H9 (cell line): ENCODE measurements at regions not wholly inside any gene's neighbourhood (a gene's known extent, or its start where the extent isn't known, plus 50 kb on each side); places are given as distances from the start of the nearest gene placed in this dataset.

Experiments
- DNase-seq: peaks from one replicate; pipeline ENCODE4 v3.0.0-alpha.2; 2017
- H2AFZ ChIP-seq: one replicate; pipeline ENCODE4 v1.6.1; 2013; ENCODE audit warnings: mild to moderate bottlenecking, low read length, control low read depth, moderate library complexity
- H2AK5ac ChIP-seq: 2 replicates; pipeline ENCODE4 v1.6.1; 2013; ENCODE audit warnings: low read length, control low read depth, mixed read lengths; ENCODE audit not compliant: insufficient read length
- H2BK120ac ChIP-seq: one replicate; pipeline ENCODE4 v1.6.1; 2013; ENCODE audit warnings: low read depth, mild to moderate bottlenecking, low read length, control low read depth, inconsistent platforms; ENCODE audit not compliant: poor library complexity, severe bottlenecking
- H2BK12ac ChIP-seq: 2 replicates; pipeline ENCODE4 v1.6.1; 2013; ENCODE audit warnings: low read length, control low read depth, mixed read lengths, low read depth; ENCODE audit not compliant: insufficient read length
- H2BK15ac ChIP-seq: 2 replicates; pipeline ENCODE4 v1.6.1; 2013; ENCODE audit warnings: low read depth, low read length, control low read depth
- H2BK20ac ChIP-seq: one replicate; pipeline ENCODE4 v1.6.1; 2013; ENCODE audit warnings: low read depth, mild to moderate bottlenecking, low read length, control low read depth, inconsistent platforms; ENCODE audit not compliant: poor library complexity, severe bottlenecking
- H2BK5ac ChIP-seq: 2 replicates; pipeline ENCODE4 v1.6.1; 2013; ENCODE audit warnings: low read length, control low read depth, mixed read lengths; ENCODE audit not compliant: insufficient read length
- H3K14ac ChIP-seq: 2 replicates; pipeline ENCODE4 v1.6.1; 2013; ENCODE audit warnings: low read length, control low read depth; ENCODE audit not compliant: insufficient read depth
- H3K18ac ChIP-seq: 2 replicates; pipeline ENCODE4 v1.6.1; 2013; ENCODE audit warnings: low read depth, mild to moderate bottlenecking, mixed read lengths, low read length, control low read depth; ENCODE audit not compliant: insufficient read length
- H3K23ac ChIP-seq: 2 replicates; pipeline ENCODE4 v1.6.1; 2013; ENCODE audit warnings: low read length, control low read depth, mixed read lengths, low read depth; ENCODE audit not compliant: insufficient read length
- H3K23me2 ChIP-seq: 2 replicates; pipeline ENCODE4 v1.6.1; 2013; ENCODE audit warnings: low read depth, mild to moderate bottlenecking, mixed read lengths, low read length, control low read depth; ENCODE audit not compliant: insufficient read length, poor library complexity, severe bottlenecking
- H3K27ac ChIP-seq: 2 replicates; pipeline ENCODE4 v1.5.1; 2013; ENCODE audit warnings: low read length, control low read depth, mixed read lengths, low read depth; ENCODE audit not compliant: insufficient read length
- H3K27me3 ChIP-seq: 2 replicates; pipeline ENCODE4 v1.6.1; 2013; ENCODE audit warnings: low read length, control low read depth, inconsistent platforms; ENCODE audit not compliant: insufficient read depth
- H3K4ac ChIP-seq: 2 replicates; pipeline ENCODE4 v1.6.1; 2013; ENCODE audit warnings: low read depth, mild to moderate bottlenecking, control low read depth, inconsistent platforms, low read length, moderate library complexity
- H3K4me1 ChIP-seq: 2 replicates; pipeline ENCODE4 v1.6.1; 2013; ENCODE audit warnings: low read length, control low read depth, inconsistent platforms; ENCODE audit not compliant: insufficient read depth
- H3K4me2 ChIP-seq: 2 replicates; pipeline ENCODE4 v1.6.1; 2013; ENCODE audit warnings: low read length, control low read depth, mixed read lengths; ENCODE audit not compliant: insufficient read length, insufficient read depth
- H3K56ac ChIP-seq: 2 replicates; pipeline ENCODE4 v1.6.1; 2013; ENCODE audit warnings: low read depth, mild to moderate bottlenecking, mixed read lengths, low read length, control low read depth; ENCODE audit not compliant: insufficient read length
- H3K79me1 ChIP-seq: 2 replicates; pipeline ENCODE4 v1.6.1; 2013; ENCODE audit warnings: low read depth, mild to moderate bottlenecking, moderate library complexity, low read length, control low read depth, inconsistent platforms; ENCODE audit not compliant: insufficient read depth, poor library complexity, severe bottlenecking
- H3K79me2 ChIP-seq: 2 replicates; pipeline ENCODE4 v1.6.1; 2013; ENCODE audit warnings: low read length, control low read depth, inconsistent platforms; ENCODE audit not compliant: insufficient read depth
- H3K9ac ChIP-seq: 2 replicates; pipeline ENCODE4 v1.6.1; 2013; ENCODE audit warnings: low read length, control low read depth, mixed read lengths; ENCODE audit not compliant: insufficient read length; ENCODE audit errors: extremely low read depth
- H3K9me3 ChIP-seq: one replicate; pipeline ENCODE4 v1.6.1; 2013; ENCODE audit warnings: low read depth, low read length, inconsistent platforms; ENCODE audit not compliant: control insufficient read depth
- H3T11ph ChIP-seq: one replicate; pipeline ENCODE4 v1.6.1; 2013; ENCODE audit warnings: mild to moderate bottlenecking, low read length, control low read depth, inconsistent platforms
- H4K20me1 ChIP-seq: one replicate; pipeline ENCODE4 v1.6.1; 2013; ENCODE audit not compliant: control insufficient read depth, insufficient read length, insufficient read depth
- H4K5ac ChIP-seq: 2 replicates; pipeline ENCODE4 v1.6.1; 2013; ENCODE audit warnings: low read depth, mild to moderate bottlenecking, mixed read lengths, low read length, control low read depth; ENCODE audit not compliant: insufficient read length
- H4K8ac ChIP-seq: replicated peaks from 2 replicates; pipeline ENCODE4 v1.6.1; 2013; ENCODE audit warnings: low read length, control low read depth, mixed read lengths, low read depth; ENCODE audit not compliant: insufficient read length
- H4K91ac ChIP-seq: 2 replicates; pipeline ENCODE4 v1.6.1; 2013; ENCODE audit warnings: low read depth, mild to moderate bottlenecking, moderate library complexity, mixed read lengths, low read length, control low read depth; ENCODE audit not compliant: insufficient read length
- H3K27ac Mint-ChIP-seq, 3 experiments: 2 replicates in 2 of 3; 3 replicates in 1 of 3; pipeline ENCODE4 v1.8.0; 2020 to 2021; ENCODE audit warnings: mixed read lengths in 3 of 3, mild to moderate bottlenecking in 1 of 3, moderate library complexity in 1 of 3
- H3K27me3 Mint-ChIP-seq: 2 replicates; pipeline ENCODE4 v1.8.0; 2021; ENCODE audit warnings: low read depth, mild to moderate bottlenecking, moderate library complexity, mixed read lengths
- H3K36me3 Mint-ChIP-seq, 3 experiments: 2 replicates in 2 of 3; 3 replicates in 1 of 3; pipeline ENCODE4 v1.8.0; 2020 to 2021; ENCODE audit warnings: low read depth in 3 of 3, mixed read lengths in 3 of 3; ENCODE audit not compliant: insufficient read depth in 1 of 3
- H3K4me1 Mint-ChIP-seq, 2 experiments: 2 replicates each; pipeline ENCODE4 v1.8.0; 2020; ENCODE audit warnings: mixed read lengths in 2 of 2
- H3K4me3 Mint-ChIP-seq, 2 experiments: 2 replicates in 1 of 2; 3 replicates in 1 of 2; pipeline ENCODE4 v1.8.0; 2020 to 2021; ENCODE audit warnings: mild to moderate bottlenecking in 2 of 2, mixed read lengths in 2 of 2, moderate library complexity in 1 of 2
- H3K9me3 Mint-ChIP-seq, 2 experiments: 2 replicates in 1 of 2; 3 replicates in 1 of 2; pipeline ENCODE4 v1.8.0; 2020; ENCODE audit warnings: mild to moderate bottlenecking in 2 of 2, mixed read lengths in 2 of 2, moderate library complexity in 1 of 2
- CTCF ChIP-seq: fragments of 200-600 bp; sonication (generic); conservative IDR thresholded peaks from 3 replicates; pipeline ENCODE4 v1.8.0; 2021; ENCODE audit warnings: antibody characterized with exemption, mild to moderate bottlenecking
- WGBS: extraction: QIAGEN DNeasy Blood & Tissue Kit; methylation state at CpG from one replicate; pipeline ENCODE4 v1.1.7; 2013; ENCODE audit warnings: missing lambda C conversion rate, low lambda C conversion rate, mixed read lengths; ENCODE audit not compliant: insufficient read length; ENCODE audit errors: extremely low coverage; 5-methylcytosine and 5-hydroxymethylcytosine counted together

DNA sequence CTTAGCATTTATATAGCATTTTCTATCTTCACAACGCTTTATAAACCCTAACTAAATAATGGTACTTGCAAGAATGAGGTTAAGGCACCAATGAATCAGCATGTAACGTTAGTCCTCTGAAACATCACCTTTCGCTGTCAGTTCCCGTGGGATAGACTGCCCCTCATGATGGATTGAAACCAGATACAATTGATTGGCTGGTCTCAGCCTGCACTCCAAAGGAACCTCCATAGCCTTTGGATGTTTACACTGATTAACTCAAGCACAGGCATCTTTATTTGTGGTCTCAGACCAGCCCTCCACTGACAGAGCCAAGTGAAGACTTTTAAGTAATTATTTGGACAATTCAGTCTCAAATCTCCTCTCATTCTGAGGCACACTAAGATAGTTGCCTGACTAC, 1339.4 kb upstream of the WWC1 start:
- Histone ChIP-seq H2BK5ac (no peak overlapping the region), H3K27ac (no peak overlapping the region), H2BK120ac (no peak overlapping the region), H3K18ac (no peak overlapping the region), H3K56ac (no peak overlapping the region), H3T11ph (no peak overlapping the region), H3K4me2 (no peak overlapping the region), H3K4me1 (no peaks in the 10 kb centered on the region), H3K9me3 (no peaks in the 10 kb centered on the region), H3K23ac (no peak overlapping the region), H4K20me1 (no peaks in the 10 kb centered on the region), H3K27me3 (no peaks in the 10 kb centered on the region), H3K79me2 (no peaks in the 10 kb centered on the region), H4K91ac (no peak overlapping the region), H3K14ac (no peak overlapping the region), H2BK12ac (no peak overlapping the region), H3K23me2 (no peaks in the 10 kb centered on the region), H2AK5ac (no peak overlapping the region), H2AFZ (no peak overlapping the region), H3K9ac (no peak overlapping the region), H3K79me1 (no peaks in the 10 kb centered on the region), H2BK20ac (no peak overlapping the region), H2BK15ac (no peak overlapping the region), H3K4ac (no peak overlapping the region), H4K5ac (no peak overlapping the region), H4K8ac (no peak overlapping the region)
- no peak for DNase-seq
- no peaks in the 10 kb centered on the region for H3K27me3 Mint-ChIP-seq
- WGBS, result no CpG with 5 or more reads among the region's 4 CpGs
- no peaks in the 10 kb centered on the region for H3K36me3 Mint-ChIP-seq
- H3K27ac Mint-ChIP-seq, result no peak overlapping the region
- H3K4me1 Mint-ChIP-seq, result peaks cover 12% of the 10 kb centered on the region in 2 experiments; a peak in 3 of 4 replicates
- TF ChIP-seq CTCF, result no peak
- H3K4me3 Mint-ChIP-seq, result no peak overlapping the region
- no peaks in the 10 kb centered on the region for H3K9me3 Mint-ChIP-seq
